ENCODE measurements at regions not wholly inside any gene's neighbourhood (a gene's known extent, or its start where the extent isn't known, plus 50 kb on each side); places are given as distances from the start of the nearest gene placed in this dataset.

- no peaks in the 10 kb centered on the region for H3K9me3 ChIP-seq (ENCODE audit: low read length)
- H3K4me3 ChIP-seq (ENCODE audit: low read depth, low read length, poor library complexity, severe bottlenecking) = no peak overlapping the region
- BruUV-seq (replicated peaks) = no TSS peak
- no peak overlapping the region for H3K4me2 ChIP-seq (ENCODE audit: low read length)
- no peak overlapping the region for H2AFZ ChIP-seq (ENCODE audit: low read length)
- H4K20me1 ChIP-seq (ENCODE audit: insufficient read depth, low read length) = no peaks in the 10 kb centered on the region
- H3K4me1 ChIP-seq (ENCODE audit: insufficient read depth, low read length, poor library complexity, severe bottlenecking) = no peaks in the 10 kb centered on the region
- no peaks in the 10 kb centered on the region for H3K9me2 ChIP-seq (ENCODE audit: insufficient read depth, low read length)
- H3K79me2 ChIP-seq (ENCODE audit: insufficient read depth, low read depth, low read length) = no peaks in the 10 kb centered on the region
- intact Hi-C loops (cut with micrococcal nuclease; ENCODE audit: unreplicated experiment) = no loop called here
- POLR2A ChIA-PET = no interaction called here
- no peak for TF ChIP-seq EZH2phosphoT487 (IDR thresholded peaks at IDR 0.05; ENCODE audit: borderline replicate concordance, low read depth, low read length)
- no peak for TF ChIP-seq CTCF (conservative IDR thresholded peaks at IDR 0.05; ENCODE audit: low read length)
- no peak overlapping the region for H3K27ac ChIP-seq (ENCODE audit: low read depth, low read length, poor library complexity, severe bottlenecking)
- H3K36me3 ChIP-seq (ENCODE audit: insufficient read depth, low read length) = no peaks in the 10 kb centered on the region
- CTCF ChIA-PET (ENCODE audit: unreplicated experiment) = no interaction called here
- no peak for DNase-seq (ENCODE audit: low spot score)
Measured at GRCh38 chr18:41155910-41156851, 798.9 kb upstream of the PIK3C3 start.

- H3K79me2 ChIP-seq (ENCODE audit: insufficient read depth, low read depth, low read length) = no peaks in the 10 kb centered on the region
- no TSS peak for BruUV-seq (replicated peaks)
- ChIA-PET POLR2A (no interaction called here), CTCF (ENCODE audit: unreplicated experiment) (no interaction called here)
- H4K20me1 ChIP-seq (ENCODE audit: insufficient read depth, low read length) = no peaks in the 10 kb centered on the region
- DNase-seq (ENCODE audit: low spot score) = no peak
- TF ChIP-seq CTCF (conservative IDR thresholded peaks at IDR 0.05; ENCODE audit: low read length) (no peak), EZH2phosphoT487 (IDR thresholded peaks at IDR 0.05; ENCODE audit: borderline replicate concordance, low read depth, low read length) (no peak)
- no peak overlapping the region for H2AFZ ChIP-seq (ENCODE audit: low read length)
- no peaks in the 10 kb centered on the region for H3K9me3 ChIP-seq (ENCODE audit: low read length)
- no peaks in the 10 kb centered on the region for H3K4me1 ChIP-seq (ENCODE audit: insufficient read depth, low read length, poor library complexity, severe bottlenecking)
- no peak overlapping the region for H3K27ac ChIP-seq (ENCODE audit: low read depth, low read length, poor library complexity, severe bottlenecking)
- no peaks in the 10 kb centered on the region for H3K36me3 ChIP-seq (ENCODE audit: insufficient read depth, low read length)
- intact Hi-C loops (cut with micrococcal nuclease; ENCODE audit: unreplicated experiment) = no loop called here
- no peak overlapping the region for H3K4me3 ChIP-seq (ENCODE audit: low read depth, low read length, poor library complexity, severe bottlenecking)
- H3K4me2 ChIP-seq (ENCODE audit: low read length) = no peak overlapping the region
- H3K9me2 ChIP-seq (ENCODE audit: insufficient read depth, low read length) = no peaks in the 10 kb centered on the region
Measured at GRCh38 chr18:41155025-41155424, 800.0 kb upstream of the PIK3C3 start.

- intact Hi-C loops (cut with micrococcal nuclease; ENCODE audit: unreplicated experiment) = no loop called here
- H4K20me1 ChIP-seq (ENCODE audit: insufficient read depth, low read length) = no peaks in the 10 kb centered on the region
- POLR2A ChIA-PET = interaction anchor here (0.7 kb wide), 1 partner anchor 10 kb away, joined by 3 read pairs; no protein-coding TSS in a partner anchor
- no peak overlapping the region for H3K27ac ChIP-seq (ENCODE audit: low read depth, low read length, poor library complexity, severe bottlenecking)
- no peak overlapping the region for H2AFZ ChIP-seq (ENCODE audit: low read length)
- H3K4me1 ChIP-seq (ENCODE audit: insufficient read depth, low read length, poor library complexity, severe bottlenecking) = no peaks in the 10 kb centered on the region
- no peaks in the 10 kb centered on the region for H3K36me3 ChIP-seq (ENCODE audit: insufficient read depth, low read length)
- H3K4me2 ChIP-seq (ENCODE audit: low read length) = no peak overlapping the region
- CTCF ChIA-PET (ENCODE audit: unreplicated experiment) = no interaction called here
- no peak for DNase-seq (ENCODE audit: low spot score)
- H3K9me3 ChIP-seq (ENCODE audit: low read length) = no peaks in the 10 kb centered on the region
- H3K9me2 ChIP-seq (ENCODE audit: insufficient read depth, low read length) = no peaks in the 10 kb centered on the region
- no peak overlapping the region for H3K4me3 ChIP-seq (ENCODE audit: low read depth, low read length, poor library complexity, severe bottlenecking)
- BruUV-seq (replicated peaks) = no TSS peak
- H3K79me2 ChIP-seq (ENCODE audit: insufficient read depth, low read depth, low read length) = no peaks in the 10 kb centered on the region
- TF ChIP-seq EZH2phosphoT487 (IDR thresholded peaks at IDR 0.05; ENCODE audit: borderline replicate concordance, low read depth, low read length) (no peak), CTCF (conservative IDR thresholded peaks at IDR 0.05; ENCODE audit: low read length) (no peak)
Measured at GRCh38 chr18:41153871-41154270, 801.2 kb upstream of the PIK3C3 start.
